Gastrocnemius medialis (tissue), 4 donors: ENCODE measurements at regions not wholly inside any gene's neighbourhood (a gene's known extent, or its start where the extent isn't known, plus 50 kb on each side); places are given as distances from the start of the nearest gene placed in this dataset.
"Not testable (repeated sequence)": the region's sequence is repeated elsewhere in the genome, so short reads cannot be mapped to it uniquely, and the experiment has no call there.

Experiments used
- ATAC-seq, 2 donors: fragments of 150-250 bp; one replicate each; pipeline ENCODE4 v1.9.1; 2016
- DNase-seq, 2 donors: peaks; one replicate each; pipeline ENCODE4 v3.0.0-alpha.2; 2019
- H3K27ac ChIP-seq, 4 donors: fragments of 200-600 bp; sonication (generic); 1 replicate in 1 of 4; 2 replicates in 3 of 4; pipeline ENCODE4 v1.5.1; 2016 to 2018; ENCODE audit warnings: mild to moderate bottlenecking in 2 of 4, moderate library complexity in 1 of 4
- H3K27me3 ChIP-seq, 3 donors: fragments of 200-600 bp; sonication (generic) in 2 of 3; 1 replicate in 1 of 3; 2 replicates in 2 of 3; pipeline versions ENCODE4 v1.5.1 to v1.6.0; 2016 to 2019; ENCODE audit warnings: mild to moderate bottlenecking in 1 of 3, moderate library complexity in 1 of 3
- H3K36me3 ChIP-seq, 2 donors: fragments of 200-600 bp; sonication (generic) in 1 of 2; one replicate each; pipeline ENCODE4 v1.5.1; 2017 to 2018
- H3K4me1 ChIP-seq, 2 donors: fragments of 200-600 bp; sonication (generic) in 1 of 2; one replicate each; pipeline ENCODE4 v1.5.1; 2016 to 2017; ENCODE audit warnings: mild to moderate bottlenecking in 2 of 2
- H3K4me3 ChIP-seq, 4 donors: fragments of 200-600 bp; sonication (generic) in 3 of 4; 1 replicate in 1 of 4; 2 replicates in 3 of 4; pipeline ENCODE4 v1.5.1; 2016 to 2019; ENCODE audit warnings: mild to moderate bottlenecking in 2 of 4
- H3K9me3 ChIP-seq, 3 donors: fragments of 200-600 bp; sonication (generic) in 2 of 3; 1 replicate in 1 of 3; 2 replicates in 2 of 3; pipeline ENCODE4 v1.5.1; 2016 to 2019
- CTCF ChIP-seq, 5 experiments: fragments of 450-650 bp in 3 of 5; fragments of 200-600 bp in 2 of 5; sonication (generic) in 2 of 5; IDR thresholded peaks in 4 of 5; conservative IDR thresholded peaks in 1 of 5; 1 replicate in 4 of 5; 2 replicates in 1 of 5; pipeline ENCODE4 v1.5.1; 2016 to 2019; ENCODE audit warnings: antibody characterized with exemption in 5 of 5, mild to moderate bottlenecking in 3 of 5, moderate library complexity in 3 of 5
- POLR2A ChIP-seq, 2 donors: fragments of 450-650 bp; IDR thresholded peaks; one replicate each; pipeline ENCODE4 v1.6.1; 2017; ENCODE audit warnings: antibody characterized with exemption in 2 of 2, mild to moderate bottlenecking in 2 of 2, moderate library complexity in 2 of 2
- in situ Hi-C, 4 donors: fragments of 200-750 bp; cut with MboI; loops; one replicate each; pipeline versions ENCODE4 v1.15.0 to v1.8.0; 2017; ENCODE audit warnings: low sequenced_read_pairs in 4 of 4
- intact Hi-C: fragments of 100-400 bp; cut with DNase I; formaldehyde crosslinking; loops from one replicate; pipeline ENCODE4 v1.15.1; 2023; ENCODE audit warnings: low total_unique reads

- ATAC-seq, H3K4me1 ChIP-seq, DNase-seq, in situ Hi-C loops, H3K27me3 ChIP-seq, H3K36me3 ChIP-seq, H3K9me3 ChIP-seq, H3K4me3 ChIP-seq, intact Hi-C loops, H3K27ac ChIP-seq: not testable (repeated sequence)
Observed at GRCh38 chr1:91207691-91208090, 185.9 kb upstream of the ZNF644 start.

GRCh38 chr1:91204150-91204549 is 182.3 kb upstream of the ZNF644 start:
- H3K4me3 ChIP-seq, intact Hi-C loops, H3K36me3 ChIP-seq, ATAC-seq, H3K27me3 ChIP-seq, H3K9me3 ChIP-seq, H3K4me1 ChIP-seq, H3K27ac ChIP-seq, DNase-seq, in situ Hi-C loops: not testable (repeated sequence)

- intact Hi-C loops (no loop called here), in situ Hi-C loops (no loop called here)
- Histone ChIP-seq H3K27ac (no peak overlapping the region), H3K27me3 (no peaks in the 10 kb centered on the region), H3K36me3 (no peaks in the 10 kb centered on the region), H3K4me3 (no peak overlapping the region), H3K4me1 (no peaks in the 10 kb centered on the region), H3K9me3 (no peaks in the 10 kb centered on the region)
- ATAC-seq = no peak
- no peak for DNase-seq
- TF ChIP-seq CTCF (IDR thresholded peaks at IDR 0.05 in 4 of 5, conservative IDR thresholded peaks at IDR 0.05 in 1 of 5) = no peak
- no peak for TF ChIP-seq POLR2A (IDR thresholded peaks at IDR 0.05)
Observed at GRCh38 chr1:91201694-91202093, 179.9 kb upstream of the ZNF644 start.

- Histone ChIP-seq H3K27ac (no peak overlapping the region), H3K36me3 (no peaks in the 10 kb centered on the region), H3K9me3 (no peaks in the 10 kb centered on the region), H3K4me1 (no peaks in the 10 kb centered on the region), H3K27me3 (no peaks in the 10 kb centered on the region), H3K4me3 (no peak overlapping the region)
- TF ChIP-seq CTCF (IDR thresholded peaks at IDR 0.05 in 4 of 5, conservative IDR thresholded peaks at IDR 0.05 in 1 of 5) (no peak), POLR2A (IDR thresholded peaks at IDR 0.05) (no peak)
- ATAC-seq (no peak), DNase-seq (no peak)
- in situ Hi-C loops (no loop called here), intact Hi-C loops (no loop called here)
Observed at GRCh38 chr1:91201176-91201575, 179.3 kb upstream of the ZNF644 start.

GRCh38 chr1:91200675-91201074 is 178.8 kb upstream of the ZNF644 start:
- TF ChIP-seq CTCF (IDR thresholded peaks at IDR 0.05 in 4 of 5, conservative IDR thresholded peaks at IDR 0.05 in 1 of 5) (no peak), POLR2A (IDR thresholded peaks at IDR 0.05) (no peak)
- DNase-seq = no peak
- no peaks in the 10 kb centered on the region for H3K4me1 ChIP-seq
- H3K4me3 ChIP-seq = no peak overlapping the region
- ATAC-seq = no peak
- H3K36me3 ChIP-seq = no peaks in the 10 kb centered on the region
- H3K9me3 ChIP-seq = no peaks in the 10 kb centered on the region
- in situ Hi-C loops = no loop called here
- H3K27ac ChIP-seq = no peak overlapping the region
- intact Hi-C loops = no loop called here
- no peaks in the 10 kb centered on the region for H3K27me3 ChIP-seq

- no peak for TF ChIP-seq CTCF (IDR thresholded peaks at IDR 0.05 in 4 of 5, conservative IDR thresholded peaks at IDR 0.05 in 1 of 5)
- TF ChIP-seq POLR2A (IDR thresholded peaks at IDR 0.05) = no peak
- intact Hi-C loops (no loop called here), in situ Hi-C loops (no loop called here)
- Histone ChIP-seq H3K36me3 (no peaks in the 10 kb centered on the region), H3K27ac (no peak overlapping the region), H3K4me3 (no peak overlapping the region), H3K9me3 (no peaks in the 10 kb centered on the region), H3K4me1 (no peaks in the 10 kb centered on the region), H3K27me3 (no peaks in the 10 kb centered on the region)
- no peak for ATAC-seq
- DNase-seq = no peak
Observed at GRCh38 chr1:91199988-91200387, 178.2 kb upstream of the ZNF644 start.
